GM10248 (cell line): ENCODE measurements at regions not wholly inside any gene's neighbourhood (a gene's known extent, or its start where the extent isn't known, plus 50 kb on each side); places are given as distances from the start of the nearest gene placed in this dataset.
"Not testable (repeated sequence)": the region's sequence is repeated elsewhere in the genome, so short reads cannot be mapped to it uniquely, and the experiment has no call there.

Experiments used
- CTCF ChIA-PET: fragments of 300-600 bp; sonication (Branson Sonifier 250); formaldehyde crosslinking; extraction: SDS; loops from one replicate; lab custom pipeline; 2021; ENCODE audit warnings: antibody characterized with exemption; lab: Yijun Ruan, JAX
- POLR2A ChIA-PET: fragments of 350-650 bp; sonication (Branson Sonifier 250); formaldehyde crosslinking; extraction: SDS; loops from one replicate; lab custom pipeline; 2020; ENCODE audit warnings: antibody characterized with exemption; lab: Yijun Ruan, JAX
- DNase-seq: peaks from one replicate; pipeline ENCODE4 v3.0.0; 2012; ENCODE audit errors: extremely low spot score
- CTCF ChIP-seq: IDR thresholded peaks from 2 replicates; pipeline ENCODE4 v1.5.1; 2012; ENCODE audit warnings: mild to moderate bottlenecking, low read depth; ENCODE audit errors: extremely low read depth, missing control alignments, control extremely low read depth

- DNase-seq: peak; percentile 43
- ChIA-PET POLR2A (no interaction called here), CTCF (interaction anchor here (1.0 to 3.1 kb wide), 12 partner anchors 13 to 207 kb away, joined by 3 to 17 read pairs (median 3); no protein-coding TSS in a partner anchor)
- no peak for TF ChIP-seq CTCF
Measured at GRCh38 chr20:53736757-53737395, 143.2 kb upstream of the ZNF217 start.

GRCh38 chr20:53736122-53736756 is 142.6 kb upstream of the ZNF217 start:
- POLR2A ChIA-PET: interaction anchor here (0.5 kb wide), 1 partner anchor 169 kb away, joined by 3 read pairs; no protein-coding TSS in a partner anchor
- no peak for DNase-seq
- CTCF ChIA-PET: interaction anchor here (1.0 to 3.1 kb wide), 13 partner anchors 10 to 208 kb away, joined by 3 to 17 read pairs (median 3); no protein-coding TSS in a partner anchor

GRCh38 chr20:53735536-53736050 is 142.0 kb upstream of the ZNF217 start:
- ChIA-PET POLR2A (interaction anchor here (0.5 kb wide), 1 partner anchor 169 kb away, joined by 3 read pairs; no protein-coding TSS in a partner anchor), CTCF (interaction anchor here (1.1 to 3.1 kb wide), 12 partner anchors 11 to 209 kb away, joined by 3 to 17 read pairs (median 4); no protein-coding TSS in a partner anchor)
- no peak for DNase-seq
- TF ChIP-seq CTCF: no peak

More at GRCh38 chr20:53736122-53736756, 142.6 kb upstream of the ZNF217 start:
- TF ChIP-seq CTCF: no peak

GRCh38 chr20:53734006-53734688 is 140.5 kb upstream of the ZNF217 start:
- TF ChIP-seq CTCF: no peak
- no peak for DNase-seq
- ChIA-PET CTCF (interaction anchor here (1.0 to 3.1 kb wide), 2 partner anchors 182 to 206 kb away, joined by 4 to 10 read pairs; no protein-coding TSS in a partner anchor), POLR2A (no interaction called here)

GRCh38 chr20:53731595-53731994 is 138.0 kb upstream of the ZNF217 start:
- no peak for DNase-seq
- TF ChIP-seq CTCF: no peak
- ChIA-PET POLR2A (no interaction called here), CTCF (interaction anchor here (1.1 kb wide), 2 partner anchors 18 to 22 kb away, joined by 3 to 4 read pairs; no protein-coding TSS in a partner anchor)

- ChIA-PET POLR2A (no interaction called here), CTCF (interaction anchor here (1.0 to 2.9 kb wide), 2 partner anchors 10 to 11 kb away, joined by 3 to 9 read pairs; no protein-coding TSS in a partner anchor)
- DNase-seq: no peak
- TF ChIP-seq CTCF: no peak
Measured at GRCh38 chr20:53728359-53728758, 134.7 kb upstream of the ZNF217 start.

GRCh38 chr20:53727239-53727638 is 133.6 kb upstream of the ZNF217 start:
- CTCF ChIA-PET: interaction anchor here (2.9 kb wide), 1 partner anchor 9 kb away, joined by 9 read pairs; no protein-coding TSS in a partner anchor
- DNase-seq, POLR2A ChIA-PET: not testable (repeated sequence)
